Erythroblast (primary cell): ENCODE measurements at regions not wholly inside any gene's neighbourhood (a gene's known extent, or its start where the extent isn't known, plus 50 kb on each side); places are given as distances from the start of the nearest gene placed in this dataset.

ENCODE experiments used
- GATA1 ChIP-seq: IDR thresholded peaks from 2 replicates; pipeline ENCODE4 v1.6.1; 2011; ENCODE audit warnings: low read depth, mild to moderate bottlenecking, control low read depth, low read length, moderate library complexity
- POLR2A ChIP-seq: IDR thresholded peaks from 2 replicates; pipeline ENCODE4 v1.6.1; 2011; ENCODE audit warnings: mild to moderate bottlenecking, low read length

DNA sequence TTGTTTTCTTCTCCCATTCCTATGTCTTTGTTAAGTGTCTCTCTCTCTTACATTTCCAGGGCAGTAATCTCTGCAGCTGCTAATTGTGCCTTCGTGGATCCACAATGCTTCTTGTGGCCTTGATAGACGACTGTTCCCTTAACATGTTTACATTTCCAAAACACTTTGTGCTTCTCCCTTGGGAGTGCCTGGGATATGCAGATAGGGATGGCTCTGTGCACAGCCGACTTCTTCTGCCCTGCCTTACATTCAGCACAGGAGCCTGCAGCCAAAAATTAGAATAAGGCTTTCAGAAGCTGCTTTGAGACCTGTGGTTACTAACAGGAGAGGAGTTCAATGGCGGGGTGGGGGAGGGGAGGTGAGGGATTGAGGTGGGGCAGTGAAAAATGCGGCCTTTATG is 328.9 kb downstream of the TDRD15 start:
- no peak for TF ChIP-seq POLR2A
- TF ChIP-seq GATA1: no peak
